HFFc6 (cell line): ENCODE measurements at regions not wholly inside any gene's neighbourhood (a gene's known extent, or its start where the extent isn't known, plus 50 kb on each side); places are given as distances from the start of the nearest gene placed in this dataset.

Experiments
- DNase-seq: peaks from one replicate; pipeline ENCODE4 v3.0.0-alpha.2; 2018
- H3K27ac Mint-ChIP-seq: 2 replicates; pipeline ENCODE4 v1.8.0; 2020; ENCODE audit warnings: mild to moderate bottlenecking, mixed read lengths
- H3K27me3 Mint-ChIP-seq: 2 replicates; pipeline ENCODE4 v1.8.0; 2021; ENCODE audit warnings: mild to moderate bottlenecking, moderate library complexity, mixed read lengths; ENCODE audit not compliant: insufficient read depth
- H3K36me3 Mint-ChIP-seq: 2 replicates; pipeline ENCODE4 v1.8.0; 2021; ENCODE audit warnings: low read depth, mixed read lengths
- H3K4me1 Mint-ChIP-seq: 2 replicates; pipeline ENCODE4 v1.8.0; 2020; ENCODE audit warnings: low read depth, mixed read lengths
- H3K4me3 Mint-ChIP-seq: 2 replicates; pipeline ENCODE4 v1.8.0; 2020; ENCODE audit warnings: mild to moderate bottlenecking, moderate library complexity, mixed read lengths
- H3K9me3 Mint-ChIP-seq: 2 replicates; pipeline ENCODE4 v1.8.0; 2020; ENCODE audit warnings: mild to moderate bottlenecking, mixed read lengths
- TF ChIP-seq, protein P1 (sequence below): fragments of 200-600 bp; sonication (generic); IDR thresholded peaks from 2 replicates; pipeline ENCODE4 v1.5.0; 2021; ENCODE audit warnings: antibody characterized with exemption, mild to moderate bottlenecking

GRCh38 chr1:239897458-239897857, 194.2 kb upstream of the FMN2 start:
- no peak for DNase-seq
- peaks cover 16% of the 10 kb centered on the region for H3K4me1 Mint-ChIP-seq
- no peaks in the 10 kb centered on the region for H3K9me3 Mint-ChIP-seq
- no peak overlapping the region for H3K27ac Mint-ChIP-seq
- TF ChIP-seq, protein P1, sequence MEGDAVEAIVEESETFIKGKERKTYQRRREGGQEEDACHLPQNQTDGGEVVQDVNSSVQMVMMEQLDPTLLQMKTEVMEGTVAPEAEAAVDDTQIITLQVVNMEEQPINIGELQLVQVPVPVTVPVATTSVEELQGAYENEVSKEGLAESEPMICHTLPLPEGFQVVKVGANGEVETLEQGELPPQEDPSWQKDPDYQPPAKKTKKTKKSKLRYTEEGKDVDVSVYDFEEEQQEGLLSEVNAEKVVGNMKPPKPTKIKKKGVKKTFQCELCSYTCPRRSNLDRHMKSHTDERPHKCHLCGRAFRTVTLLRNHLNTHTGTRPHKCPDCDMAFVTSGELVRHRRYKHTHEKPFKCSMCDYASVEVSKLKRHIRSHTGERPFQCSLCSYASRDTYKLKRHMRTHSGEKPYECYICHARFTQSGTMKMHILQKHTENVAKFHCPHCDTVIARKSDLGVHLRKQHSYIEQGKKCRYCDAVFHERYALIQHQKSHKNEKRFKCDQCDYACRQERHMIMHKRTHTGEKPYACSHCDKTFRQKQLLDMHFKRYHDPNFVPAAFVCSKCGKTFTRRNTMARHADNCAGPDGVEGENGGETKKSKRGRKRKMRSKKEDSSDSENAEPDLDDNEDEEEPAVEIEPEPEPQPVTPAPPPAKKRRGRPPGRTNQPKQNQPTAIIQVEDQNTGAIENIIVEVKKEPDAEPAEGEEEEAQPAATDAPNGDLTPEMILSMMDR, result no peak
- peak overlapping the region; percentile 43; the same call in 1 of the 2 replicates for H3K4me3 Mint-ChIP-seq
- peaks cover 5% of the 10 kb centered on the region; the same call in 1 of the 2 replicates for H3K36me3 Mint-ChIP-seq
- H3K27me3 Mint-ChIP-seq, result peaks cover 5% of the 10 kb centered on the region; the same call in 1 of the 2 replicates

- peaks cover 5% of the 10 kb centered on the region; the same call in 1 of the 2 replicates for H3K27me3 Mint-ChIP-seq
- peak; percentile 64 for DNase-seq
- H3K9me3 Mint-ChIP-seq, result no peaks in the 10 kb centered on the region
- peaks cover 16% of the 10 kb centered on the region for H3K4me1 Mint-ChIP-seq
- peak overlapping the region; percentile 24; the same call in 1 of the 2 replicates for H3K27ac Mint-ChIP-seq
- H3K36me3 Mint-ChIP-seq, result peaks cover 5% of the 10 kb centered on the region; the same call in 1 of the 2 replicates
- TF ChIP-seq, protein P1, result peak; percentile 98
- peak overlapping the region; percentile 43 for H3K4me3 Mint-ChIP-seq
Measured at GRCh38 chr1:239898062-239898730, 193.5 kb upstream of the FMN2 start.

- H3K27ac Mint-ChIP-seq, result no peak overlapping the region
- peaks cover 9% of the 10 kb centered on the region for H3K27me3 Mint-ChIP-seq
- TF ChIP-seq, protein P1, result no peak
- H3K36me3 Mint-ChIP-seq, result peaks cover 5% of the 10 kb centered on the region; the same call in 1 of the 2 replicates
- H3K4me3 Mint-ChIP-seq, result no peak overlapping the region
- no peak for DNase-seq
- H3K9me3 Mint-ChIP-seq, result no peaks in the 10 kb centered on the region
- peaks cover 11% of the 10 kb centered on the region for H3K4me1 Mint-ChIP-seq
Measured at GRCh38 chr1:239899747-239900146, 191.9 kb upstream of the FMN2 start.

GRCh38 chr1:239906394-239906793, 185.3 kb upstream of the FMN2 start:
- H3K4me1 Mint-ChIP-seq, result peaks cover 9% of the 10 kb centered on the region; the same call in 1 of the 2 replicates
- TF ChIP-seq, protein P1, result no peak
- peaks cover 8% of the 10 kb centered on the region; the same call in 1 of the 2 replicates for H3K27me3 Mint-ChIP-seq
- DNase-seq, result no peak
- peaks cover 4% of the 10 kb centered on the region; the same call in 1 of the 2 replicates for H3K36me3 Mint-ChIP-seq
- H3K4me3 Mint-ChIP-seq, result no peak overlapping the region
- H3K9me3 Mint-ChIP-seq, result no peaks in the 10 kb centered on the region
- H3K27ac Mint-ChIP-seq, result no peak overlapping the region

GRCh38 chr1:239909898-239910297, 181.8 kb upstream of the FMN2 start:
- peaks cover 4% of the 10 kb centered on the region; the same call in 1 of the 2 replicates for H3K36me3 Mint-ChIP-seq

More at GRCh38 chr1:239909898-239910297, 181.8 kb upstream of the FMN2 start:
- Mint-ChIP-seq H3K27ac (peak overlapping the region; percentile 62; the same call in 1 of the 2 replicates), H3K4me1 (peaks cover 41% of the 10 kb centered on the region), H3K27me3 (peaks cover 3% of the 10 kb centered on the region; the same call in 1 of the 2 replicates), H3K4me3 (no peak overlapping the region), H3K9me3 (no peaks in the 10 kb centered on the region)
- DNase-seq, result peak; percentile 79
- TF ChIP-seq, protein P1, result no peak
